ENCODE measurements at regions not wholly inside any gene's neighbourhood (a gene's known extent, or its start where the extent isn't known, plus 50 kb on each side); places are given as distances from the start of the nearest gene placed in this dataset.
"Not testable (repeated sequence)": the region's sequence is repeated elsewhere in the genome, so short reads cannot be mapped to it uniquely, and the experiment has no call there.

GRCh38 chr7:136533732-136534131 is 334.7 kb upstream of the CHRM2 start:
- no peak for DNase-seq (ENCODE audit: low read depth)

- no peak for DNase-seq (ENCODE audit: low read depth)
Measured at GRCh38 chr7:136530831-136531230, 337.6 kb upstream of the CHRM2 start.

GRCh38 chr7:136528329-136528728 is 340.1 kb upstream of the CHRM2 start:
- DNase-seq (ENCODE audit: low read depth), result no peak

- no peak for DNase-seq (ENCODE audit: low read depth)
Measured at GRCh38 chr7:136527554-136527953, 340.9 kb upstream of the CHRM2 start.

GRCh38 chr7:136526408-136527105 is 341.9 kb upstream of the CHRM2 start:
- DNase-seq (ENCODE audit: low read depth), result no peak

GRCh38 chr7:136523571-136523970 is 344.9 kb upstream of the CHRM2 start:
- DNase-seq (ENCODE audit: low read depth), result no peak

- no peak for DNase-seq (ENCODE audit: low read depth)
Measured at GRCh38 chr7:136517971-136518370, 350.5 kb upstream of the CHRM2 start.

- no peak for DNase-seq (ENCODE audit: low read depth)
Measured at GRCh38 chr7:136514776-136515175, 353.7 kb upstream of the CHRM2 start.

GRCh38 chr7:136513744-136514143 is 354.7 kb upstream of the CHRM2 start:
- no peak for DNase-seq (ENCODE audit: low read depth)

- DNase-seq (ENCODE audit: low read depth), result no peak
Measured at GRCh38 chr7:136509466-136509865, 359.0 kb upstream of the CHRM2 start.

GRCh38 chr7:136502162-136502561 is 366.3 kb upstream of the CHRM2 start:
- no peak for DNase-seq (ENCODE audit: low read depth)

- no peak for DNase-seq (ENCODE audit: low read depth)
Measured at GRCh38 chr7:136501151-136501550, 367.3 kb upstream of the CHRM2 start.

- DNase-seq (ENCODE audit: low read depth), result no peak
Measured at GRCh38 chr7:136496551-136496950, 371.9 kb upstream of the CHRM2 start.

- DNase-seq (ENCODE audit: low read depth), result no peak
Measured at GRCh38 chr7:136495081-136495480, 373.4 kb upstream of the CHRM2 start.

- no peak for DNase-seq (ENCODE audit: low read depth)
Measured at GRCh38 chr7:136492366-136492765, 376.1 kb upstream of the CHRM2 start.

GRCh38 chr7:136489808-136490207 is 378.6 kb upstream of the CHRM2 start:
- no peak for DNase-seq (ENCODE audit: low read depth)

- DNase-seq (ENCODE audit: low read depth), result no peak
Measured at GRCh38 chr7:136480901-136481300, 387.6 kb upstream of the CHRM2 start.

- no peak for DNase-seq (ENCODE audit: low read depth)
Measured at GRCh38 chr7:136479922-136480321, 388.5 kb upstream of the CHRM2 start.

GRCh38 chr7:136470179-136470578 is 398.3 kb upstream of the CHRM2 start:
- DNase-seq (ENCODE audit: low read depth), result no peak

- no peak for DNase-seq (ENCODE audit: low read depth)
Measured at GRCh38 chr7:136452949-136453348, 415.5 kb upstream of the CHRM2 start.

- no peak for DNase-seq (ENCODE audit: low read depth)
Measured at GRCh38 chr7:136446751-136447150, 421.7 kb upstream of the CHRM2 start.

- no peak for DNase-seq (ENCODE audit: low read depth)
Measured at GRCh38 chr7:136441835-136442234, 426.6 kb upstream of the CHRM2 start.

GRCh38 chr7:136431736-136432135 is 436.7 kb upstream of the CHRM2 start:
- DNase-seq (ENCODE audit: low read depth), result not testable (repeated sequence)

- no peak for DNase-seq (ENCODE audit: low read depth)
Measured at GRCh38 chr7:136424058-136424457, 444.4 kb upstream of the CHRM2 start.
